Activated CD4-positive, alpha-beta memory T cell treated with anti-CD3 and anti-CD28 coated beads, Interleukin-2, amount 10 ng/mL, durations not matched to agents 7 days and 5 days (primary cell): ENCODE measurements at regions not wholly inside any gene's neighbourhood (a gene's known extent, or its start where the extent isn't known, plus 50 kb on each side); places are given as distances from the start of the nearest gene placed in this dataset.
"Not testable (repeated sequence)": the region's sequence is repeated elsewhere in the genome, so short reads cannot be mapped to it uniquely, and the experiment has no call there.

Experiments used
- CTCF ChIA-PET: fragments of 350-600 bp; sonication (Branson Sonifier 250); formaldehyde crosslinking; loops from one replicate; lab custom pipeline; 2021; ENCODE audit warnings: antibody characterized with exemption, inconsistent platforms; lab: Charles Lee
- POLR2A ChIA-PET: fragments of 350-600 bp; sonication (Branson Sonifier 250); formaldehyde crosslinking; loops from one replicate; lab custom pipeline; 2021; ENCODE audit warnings: antibody characterized with exemption; lab: Charles Lee
- DNase-seq: peaks from one replicate; pipeline ENCODE4 v3.0.0-alpha.2; 2020
- H3K27ac Mint-ChIP-seq: one replicate; pipeline ENCODE4 v1.8.0; 2021; ENCODE audit warnings: mild to moderate bottlenecking, mixed read lengths
- H3K27me3 Mint-ChIP-seq: one replicate; pipeline ENCODE4 v1.8.0; 2021; ENCODE audit warnings: mixed read lengths
- H3K36me3 Mint-ChIP-seq: one replicate; pipeline ENCODE4 v1.8.0; 2021; ENCODE audit warnings: low read depth, mixed read lengths
- H3K4me1 Mint-ChIP-seq: one replicate; pipeline ENCODE4 v1.8.0; 2021; ENCODE audit warnings: mixed read lengths
- H3K4me3 Mint-ChIP-seq: one replicate; pipeline ENCODE4 v1.8.0; 2021; ENCODE audit warnings: mild to moderate bottlenecking, mixed read lengths
- H3K9me3 Mint-ChIP-seq: one replicate; pipeline ENCODE4 v1.8.0; 2021; ENCODE audit warnings: mixed read lengths

DNA sequence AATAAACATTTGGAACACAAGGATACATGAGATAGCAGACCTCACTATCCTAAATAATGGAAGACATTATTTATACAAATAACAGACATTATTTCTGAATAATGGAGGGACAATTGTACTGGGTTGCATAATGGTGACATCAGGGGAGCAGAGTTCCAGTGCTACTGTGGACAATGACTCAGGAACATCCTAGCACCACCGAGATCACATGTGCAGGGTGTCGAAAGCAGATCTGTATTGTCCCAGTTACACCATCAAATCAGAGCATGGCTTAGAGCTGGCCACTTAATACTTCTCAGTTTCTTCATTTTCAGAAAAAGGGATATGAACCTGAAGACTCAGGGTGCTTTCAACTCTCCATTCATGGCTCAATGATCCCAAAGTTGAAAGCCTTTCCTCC is 249.1 kb upstream of the RBMS1 start:
- Mint-ChIP-seq H3K4me3 (no peak overlapping the region), H3K27ac (no peak overlapping the region), H3K27me3 (peaks cover 7% of the 10 kb centered on the region), H3K36me3 (no peaks in the 10 kb centered on the region), H3K9me3 (no peaks in the 10 kb centered on the region), H3K4me1 (no peaks in the 10 kb centered on the region)
- CTCF ChIA-PET = no interaction called here
- DNase-seq = no peak
- POLR2A ChIA-PET = no interaction called here

DNA sequence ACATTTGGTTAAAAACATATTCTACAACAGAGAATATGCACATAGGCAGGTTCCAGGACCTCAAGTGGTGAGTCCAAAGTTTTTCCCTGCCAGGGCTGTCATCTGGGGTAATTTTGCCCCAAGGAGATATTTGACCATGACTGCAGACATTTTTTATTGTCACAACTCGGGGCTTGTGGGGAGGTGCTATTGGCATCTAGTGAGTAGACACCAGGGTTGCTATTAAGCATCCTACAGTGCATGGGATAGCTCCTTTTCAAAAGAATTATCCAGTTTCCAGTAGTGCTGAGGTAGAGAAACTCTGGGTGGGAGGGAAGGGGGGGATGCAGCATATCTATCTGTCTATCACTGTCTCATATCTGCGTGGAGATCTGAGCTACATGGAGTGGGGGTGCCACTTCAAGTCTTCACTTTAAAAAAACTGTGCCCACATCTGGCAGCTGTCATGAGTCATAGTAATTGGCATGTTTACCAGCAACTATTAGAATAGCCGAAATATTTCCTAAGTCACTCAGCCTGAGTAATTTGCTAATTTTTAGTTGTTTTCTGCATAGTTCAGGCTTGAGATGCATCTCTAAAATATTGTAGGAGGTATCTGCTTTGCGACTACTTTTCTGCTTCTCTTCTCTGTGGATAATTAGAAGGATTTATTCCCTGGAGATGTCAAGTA is 254.0 kb upstream of the RBMS1 start:
- Mint-ChIP-seq H3K4me1 (no peaks in the 10 kb centered on the region), H3K9me3 (no peaks in the 10 kb centered on the region), H3K27me3 (peaks cover 5% of the 10 kb centered on the region), H3K27ac (no peak overlapping the region), H3K4me3 (no peak overlapping the region), H3K36me3 (no peaks in the 10 kb centered on the region)
- ChIA-PET POLR2A (no interaction called here), CTCF (no interaction called here)
- no peak for DNase-seq

DNA sequence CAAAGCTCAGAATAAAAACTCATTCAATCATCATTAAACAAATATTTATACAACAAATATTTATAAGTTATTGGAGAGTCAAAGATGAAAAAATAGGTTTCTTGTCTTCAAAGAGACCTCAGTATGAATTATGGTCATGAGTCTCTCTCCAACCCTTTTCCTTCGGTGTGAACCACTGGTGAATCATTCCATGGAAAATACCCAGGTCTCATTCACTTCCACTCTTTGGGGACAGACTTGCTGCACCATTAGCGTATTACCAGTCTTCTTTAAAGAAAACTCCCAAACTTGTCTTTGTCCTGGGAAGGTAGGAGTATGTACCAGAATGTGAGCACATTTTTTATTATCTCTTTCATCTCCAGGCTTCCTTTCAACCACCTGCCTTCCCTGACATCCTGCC is 257.4 kb upstream of the RBMS1 start:
- ChIA-PET POLR2A (no interaction called here), CTCF (no interaction called here)
- H3K27me3 Mint-ChIP-seq = peaks cover 5% of the 10 kb centered on the region
- no peak overlapping the region for H3K4me3 Mint-ChIP-seq
- no peaks in the 10 kb centered on the region for H3K36me3 Mint-ChIP-seq
- peaks cover 4% of the 10 kb centered on the region for H3K9me3 Mint-ChIP-seq
- no peak overlapping the region for H3K27ac Mint-ChIP-seq
- no peaks in the 10 kb centered on the region for H3K4me1 Mint-ChIP-seq
- DNase-seq = no peak

DNA sequence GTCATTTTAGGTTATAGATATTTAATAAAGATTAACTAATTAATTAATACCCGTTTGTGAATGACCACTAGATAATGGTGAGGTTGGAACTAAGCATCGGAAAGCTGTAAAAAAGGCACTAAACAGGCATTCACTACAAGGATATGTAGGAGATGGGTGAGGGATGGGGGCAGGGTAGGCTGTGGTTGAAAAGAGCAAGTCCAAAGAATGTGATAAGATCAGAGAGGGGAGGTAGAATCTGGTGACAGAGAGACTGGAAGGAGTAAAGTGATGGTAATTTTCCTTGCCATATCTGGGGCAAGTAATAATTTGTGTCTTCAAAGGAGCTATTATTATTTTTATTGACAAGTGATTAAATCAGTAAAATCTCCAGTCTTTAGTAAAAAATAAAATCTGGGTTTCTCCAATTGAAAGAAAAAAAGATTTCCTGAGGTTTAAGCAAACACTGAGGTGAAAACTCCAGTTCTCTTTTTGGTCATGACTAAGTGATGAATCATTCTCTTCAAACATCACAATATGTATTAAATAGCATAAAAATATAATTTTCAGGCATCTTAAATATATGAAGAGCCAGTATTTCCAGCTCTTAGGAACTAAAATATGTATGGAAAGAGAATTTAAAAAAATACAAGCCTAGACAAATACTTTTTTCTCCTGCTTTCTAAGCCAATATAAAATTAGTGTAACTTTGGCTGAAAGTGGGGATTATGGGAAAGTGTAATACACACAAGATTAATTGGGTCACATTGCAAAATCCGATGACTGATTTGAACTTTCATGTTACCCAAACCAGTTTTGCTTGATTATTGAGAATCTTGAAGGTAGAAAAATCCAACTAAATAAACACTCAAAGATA is 259.1 kb upstream of the RBMS1 start:
- no peaks in the 10 kb centered on the region for H3K36me3 Mint-ChIP-seq

GRCh38 chr2:160753331-160753654 is 259.7 kb upstream of the RBMS1 start:
- Mint-ChIP-seq H3K4me3 (no peak overlapping the region), H3K27ac (no peak overlapping the region), H3K9me3 (peaks cover 6% of the 10 kb centered on the region), H3K36me3 (no peaks in the 10 kb centered on the region), H3K27me3 (peaks cover 5% of the 10 kb centered on the region), H3K4me1 (no peaks in the 10 kb centered on the region)
- CTCF ChIA-PET = no interaction called here
- POLR2A ChIA-PET = no interaction called here
- no peak for DNase-seq

More for the DNA sequence above, 259.1 kb upstream of the RBMS1 start:
- Mint-ChIP-seq H3K4me1 (no peaks in the 10 kb centered on the region), H3K4me3 (no peak overlapping the region), H3K9me3 (peaks cover 6% of the 10 kb centered on the region), H3K27me3 (peaks cover 5% of the 10 kb centered on the region), H3K27ac (no peak overlapping the region)
- ChIA-PET POLR2A (no interaction called here), CTCF (no interaction called here)
- no peak for DNase-seq

DNA sequence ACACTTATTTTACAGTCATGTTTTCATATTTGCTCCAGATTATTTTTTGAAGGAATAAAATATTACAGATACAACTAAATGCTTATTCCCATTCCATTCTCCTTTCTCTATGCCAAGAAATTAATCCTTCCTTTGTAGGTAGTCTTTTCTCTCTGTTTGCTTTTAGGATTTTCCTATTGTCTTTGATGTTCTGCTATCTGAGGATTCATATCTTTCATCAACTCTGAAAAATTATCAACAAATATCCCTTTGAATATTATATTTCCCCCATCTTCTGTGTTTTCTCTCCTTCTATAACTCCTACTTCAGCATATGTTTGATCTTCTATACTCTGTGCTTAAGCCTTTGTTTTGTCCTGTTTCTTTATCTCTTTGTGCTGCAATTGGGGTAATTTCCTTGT is 260.4 kb upstream of the RBMS1 start:
- no peaks in the 10 kb centered on the region for H3K36me3 Mint-ChIP-seq
- no peak overlapping the region for H3K27ac Mint-ChIP-seq
- H3K4me1 Mint-ChIP-seq = no peaks in the 10 kb centered on the region
- no peak for DNase-seq
- POLR2A ChIA-PET = no interaction called here
- no peak overlapping the region for H3K4me3 Mint-ChIP-seq
- CTCF ChIA-PET = no interaction called here
- peaks cover 5% of the 10 kb centered on the region for H3K27me3 Mint-ChIP-seq
- H3K9me3 Mint-ChIP-seq = peaks cover 6% of the 10 kb centered on the region

- H3K27ac Mint-ChIP-seq = no peak overlapping the region
- ChIA-PET CTCF (no interaction called here), POLR2A (no interaction called here)
- H3K4me3 Mint-ChIP-seq = no peak overlapping the region
- peaks cover 6% of the 10 kb centered on the region for H3K9me3 Mint-ChIP-seq
- H3K36me3 Mint-ChIP-seq = no peaks in the 10 kb centered on the region
- peaks cover 5% of the 10 kb centered on the region for H3K27me3 Mint-ChIP-seq
- H3K4me1 Mint-ChIP-seq = no peaks in the 10 kb centered on the region
- no peak for DNase-seq
These were observed 262.9 kb upstream of the RBMS1 start for GRCh38 chr2:160756481-160756880.

DNA sequence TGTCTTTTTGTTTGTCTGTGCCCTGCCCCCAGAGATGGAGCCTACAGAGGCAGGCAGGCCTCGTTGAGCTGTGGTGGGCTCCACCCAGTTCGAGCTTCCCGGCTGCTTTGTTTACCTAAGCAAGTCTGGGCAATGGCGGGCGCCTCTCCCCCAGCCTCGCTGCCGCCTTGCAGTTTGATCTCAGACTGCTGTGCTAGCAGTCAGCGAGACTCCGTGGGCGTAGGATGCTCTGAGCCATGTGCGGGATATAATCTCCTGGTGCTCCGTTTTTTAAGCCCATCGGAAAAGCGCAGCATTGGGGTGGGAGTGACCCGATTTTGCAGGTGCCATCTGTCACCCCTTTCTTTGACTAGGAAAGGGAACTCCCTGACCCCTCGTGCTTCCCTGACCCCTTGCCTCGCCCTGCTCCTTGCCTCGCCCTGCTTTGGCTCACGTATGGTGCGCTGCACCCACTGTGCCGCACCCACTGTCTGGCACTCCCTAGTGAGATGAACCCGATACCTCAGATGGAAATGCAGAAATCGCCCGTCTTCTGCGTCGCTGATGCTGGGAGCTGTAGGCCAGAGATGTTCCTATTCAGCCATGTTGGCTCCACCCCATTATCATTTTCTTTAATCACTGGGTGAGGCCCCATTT is 269.0 kb upstream of the RBMS1 start:
- H3K4me3 Mint-ChIP-seq, H3K9me3 Mint-ChIP-seq, POLR2A ChIA-PET, H3K36me3 Mint-ChIP-seq, CTCF ChIA-PET, H3K27me3 Mint-ChIP-seq, H3K4me1 Mint-ChIP-seq, DNase-seq, H3K27ac Mint-ChIP-seq: not testable (repeated sequence)

DNA sequence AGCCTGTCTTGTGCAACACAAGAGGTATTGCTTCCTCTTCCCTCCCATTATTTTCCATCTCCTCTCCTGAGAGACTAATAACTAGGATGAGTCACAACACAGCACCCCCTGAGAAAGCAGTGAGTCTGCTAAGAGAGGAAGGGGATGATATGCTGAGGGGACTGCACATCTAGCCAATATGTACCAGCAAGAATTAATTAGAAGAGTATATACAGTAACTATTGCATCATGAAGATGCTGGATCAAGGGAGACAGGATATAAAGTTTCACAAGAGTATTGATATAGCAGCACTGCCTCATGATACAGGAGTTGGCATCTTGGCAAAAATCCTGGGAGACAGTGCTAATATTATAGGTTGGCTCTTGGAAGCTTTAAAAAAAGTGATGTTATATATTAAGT is 289.9 kb upstream of the RBMS1 start:
- ChIA-PET POLR2A (no interaction called here), CTCF (no interaction called here)
- H3K27ac Mint-ChIP-seq = no peak overlapping the region
- DNase-seq = no peak
- H3K27me3 Mint-ChIP-seq = no peaks in the 10 kb centered on the region
- H3K9me3 Mint-ChIP-seq = peaks cover 8% of the 10 kb centered on the region
- no peaks in the 10 kb centered on the region for H3K4me1 Mint-ChIP-seq
- no peak overlapping the region for H3K4me3 Mint-ChIP-seq
- no peaks in the 10 kb centered on the region for H3K36me3 Mint-ChIP-seq

GRCh38 chr2:160784034-160784433 is 290.4 kb upstream of the RBMS1 start:
- Mint-ChIP-seq H3K4me1 (no peaks in the 10 kb centered on the region), H3K9me3 (peaks cover 8% of the 10 kb centered on the region), H3K27ac (no peak overlapping the region), H3K36me3 (no peaks in the 10 kb centered on the region), H3K4me3 (no peak overlapping the region), H3K27me3 (no peaks in the 10 kb centered on the region)
- DNase-seq = no peak
- ChIA-PET CTCF (no interaction called here), POLR2A (no interaction called here)

GRCh38 chr2:160790738-160791137 is 297.1 kb upstream of the RBMS1 start:
- Mint-ChIP-seq H3K27ac (no peak overlapping the region), H3K4me3 (no peak overlapping the region), H3K9me3 (no peaks in the 10 kb centered on the region), H3K36me3 (no peaks in the 10 kb centered on the region), H3K4me1 (no peaks in the 10 kb centered on the region), H3K27me3 (no peaks in the 10 kb centered on the region)
- DNase-seq = no peak
- ChIA-PET POLR2A (no interaction called here), CTCF (no interaction called here)

DNA sequence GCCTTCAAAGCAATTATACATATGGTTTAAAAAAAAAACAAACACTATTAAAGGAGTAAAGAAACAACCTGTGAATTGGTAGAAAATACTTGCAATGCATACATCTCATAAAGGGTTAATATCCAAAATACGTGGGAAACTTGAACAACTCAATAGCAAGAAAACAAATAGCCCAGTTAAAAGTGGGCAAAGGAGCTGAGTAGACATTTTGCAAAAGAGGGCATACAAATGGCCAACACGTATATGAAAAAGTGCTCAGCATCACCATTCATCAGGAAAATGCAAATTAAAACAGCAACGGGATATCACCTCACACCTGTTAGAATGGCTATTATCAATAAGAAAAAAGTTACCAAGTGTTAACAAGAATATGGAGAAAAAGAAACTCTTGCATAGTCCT is 298.3 kb upstream of the RBMS1 start:
- Mint-ChIP-seq H3K4me1 (no peaks in the 10 kb centered on the region), H3K27ac (no peak overlapping the region), H3K27me3 (no peaks in the 10 kb centered on the region), H3K9me3 (no peaks in the 10 kb centered on the region), H3K36me3 (no peaks in the 10 kb centered on the region), H3K4me3 (no peak overlapping the region)
- CTCF ChIA-PET = no interaction called here
- no peak for DNase-seq
- POLR2A ChIA-PET = no interaction called here

DNA sequence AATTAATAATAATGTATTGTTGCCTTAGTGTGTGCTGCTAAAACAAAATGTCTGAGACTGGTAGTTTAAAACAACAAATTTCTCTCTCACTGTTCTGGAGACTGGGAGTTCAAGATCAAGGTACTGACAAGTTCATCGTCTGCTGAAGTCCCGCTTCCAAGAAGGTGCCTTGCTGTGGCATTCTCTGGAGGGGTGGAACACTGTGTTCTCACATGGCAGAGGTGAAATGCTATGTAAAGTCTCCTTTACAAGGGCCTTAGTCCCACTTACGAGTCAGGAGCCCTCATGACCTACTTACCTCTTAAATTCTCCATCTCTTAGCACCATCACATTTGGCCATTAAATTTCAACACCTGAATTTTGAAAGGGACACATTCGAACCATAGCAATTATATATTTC is 299.2 kb upstream of the RBMS1 start:
- H3K9me3 Mint-ChIP-seq = peaks cover 4% of the 10 kb centered on the region
- DNase-seq = no peak
- POLR2A ChIA-PET = no interaction called here
- H3K36me3 Mint-ChIP-seq = no peaks in the 10 kb centered on the region
- CTCF ChIA-PET = no interaction called here
- no peaks in the 10 kb centered on the region for H3K4me1 Mint-ChIP-seq
- H3K27ac Mint-ChIP-seq = no peak overlapping the region
- no peaks in the 10 kb centered on the region for H3K27me3 Mint-ChIP-seq
- no peak overlapping the region for H3K4me3 Mint-ChIP-seq
